Fibroblast of villous mesenchyme (primary cell): ENCODE measurements at regions not wholly inside any gene's neighbourhood (a gene's known extent, or its start where the extent isn't known, plus 50 kb on each side); places are given as distances from the start of the nearest gene placed in this dataset.

Experiments
- DNase-seq: peaks from one replicate; pipeline ENCODE4 v3.0.0-alpha.2; 2010; ENCODE audit warnings: low read depth
- H3K4me3 ChIP-seq: 2 replicates; pipeline ENCODE4 v1.5.1; 2011; ENCODE audit warnings: low read depth, mild to moderate bottlenecking, low read length
- CTCF ChIP-seq: IDR thresholded peaks from 2 replicates; pipeline ENCODE4 v1.5.1; 2012; ENCODE audit warnings: low read depth, mild to moderate bottlenecking, low read length; ENCODE audit not compliant: insufficient read depth

- DNase-seq: no peak
- no peak for TF ChIP-seq CTCF
- H3K4me3 ChIP-seq: no peak overlapping the region
These were observed 124.3 kb upstream of the ESRRG start for GRCh38 chr1:216847397-216848036.

GRCh38 chr1:216846339-216846738 lies 123.1 kb upstream of the ESRRG start:
- H3K4me3 ChIP-seq: no peak overlapping the region
- no peak for TF ChIP-seq CTCF
- no peak for DNase-seq

- no peak for DNase-seq
- no peak overlapping the region for H3K4me3 ChIP-seq
- TF ChIP-seq CTCF: no peak
These were observed 120.2 kb upstream of the ESRRG start for GRCh38 chr1:216843409-216843808.

- TF ChIP-seq CTCF: no peak
- no peak overlapping the region for H3K4me3 ChIP-seq
- no peak for DNase-seq
These were observed 117.9 kb upstream of the ESRRG start for GRCh38 chr1:216841165-216841564.

GRCh38 chr1:216836316-216836715 lies 113.1 kb upstream of the ESRRG start:
- TF ChIP-seq CTCF: no peak
- H3K4me3 ChIP-seq: no peak overlapping the region
- no peak for DNase-seq

GRCh38 chr1:216833509-216833908 lies 110.3 kb upstream of the ESRRG start:
- H3K4me3 ChIP-seq: no peak overlapping the region
- no peak for DNase-seq
- no peak for TF ChIP-seq CTCF

GRCh38 chr1:216832192-216832591 lies 109.0 kb upstream of the ESRRG start:
- no peak for TF ChIP-seq CTCF
- H3K4me3 ChIP-seq: no peak overlapping the region
- no peak for DNase-seq
